Medulla oblongata (tissue), 1 donor: ENCODE measurements at regions not wholly inside any gene's neighbourhood (a gene's known extent, or its start where the extent isn't known, plus 50 kb on each side); places are given as distances from the start of the nearest gene placed in this dataset.

Experiments
- DNase-seq: peaks from one replicate; pipeline ENCODE4 v3.0.0-alpha.2; 2015; ENCODE audit errors: extremely low spot score

- DNase-seq, result no peak
Observed at GRCh38 chr2:60657673-60658072, 98.4 kb upstream of the PAPOLG start.

- DNase-seq, result no peak
Observed at GRCh38 chr2:60659026-60659425, 97.0 kb upstream of the PAPOLG start.

GRCh38 chr2:60661073-60661738, 94.9 kb upstream of the PAPOLG start:
- no peak for DNase-seq

GRCh38 chr2:60662781-60663180, 93.3 kb upstream of the PAPOLG start:
- DNase-seq, result peak; percentile 10

GRCh38 chr2:60671966-60672365, 84.1 kb upstream of the PAPOLG start:
- DNase-seq, result no peak

- DNase-seq, result peak; percentile 86
Observed at GRCh38 chr2:60674524-60675165, 81.4 kb upstream of the PAPOLG start.

GRCh38 chr2:60675301-60675700, 80.8 kb upstream of the PAPOLG start:
- DNase-seq, result no peak

- peak; percentile 44 for DNase-seq
Observed at GRCh38 chr2:60676706-60677330, 79.2 kb upstream of the PAPOLG start.

GRCh38 chr2:60677356-60677755, 78.7 kb upstream of the PAPOLG start:
- no peak for DNase-seq

GRCh38 chr2:60678551-60678950, 77.5 kb upstream of the PAPOLG start:
- no peak for DNase-seq

- no peak for DNase-seq
Observed at GRCh38 chr2:60679036-60679780, 76.9 kb upstream of the PAPOLG start.

- DNase-seq, result no peak
Observed at GRCh38 chr2:60693551-60693950, 62.5 kb upstream of the PAPOLG start.

- no peak for DNase-seq
Observed at GRCh38 chr2:60695793-60696192, 60.3 kb upstream of the PAPOLG start.

GRCh38 chr2:60699617-60700016, 56.5 kb upstream of the PAPOLG start:
- DNase-seq, result no peak

- DNase-seq, result no peak
Observed at GRCh38 chr2:60706021-60706420, 50.0 kb upstream of the PAPOLG start.
